Right lobe of liver (tissue), 6 donors: ENCODE measurements at regions not wholly inside any gene's neighbourhood (a gene's known extent, or its start where the extent isn't known, plus 50 kb on each side); places are given as distances from the start of the nearest gene placed in this dataset.

Source experiments
- ATAC-seq, 4 donors: fragments of 200-7000 bp; cut with Tn5 transposase; one replicate each; pipeline ENCODE4 v1.9.1; 2020; ENCODE audit warnings: mild to moderate bottlenecking in 4 of 4, moderate library complexity in 4 of 4
- DNase-seq, 3 donors: peaks; one replicate each; pipeline ENCODE4 v3.0.0-alpha.2; 2020
- H3K27ac ChIP-seq, 3 donors: fragments of 200-600 bp; one replicate each; pipeline ENCODE4 v1.8.0; 2022
- H3K27me3 ChIP-seq, 2 donors: fragments of 200-600 bp; one replicate each; pipeline ENCODE4 v1.8.0; 2022
- H3K36me3 ChIP-seq, 4 donors: fragments of 200-600 bp; sonication (generic) in 1 of 4; one replicate each; pipeline versions ENCODE4 v1.5.1 to v1.8.0; 2017 to 2022; ENCODE audit warnings: control low read depth in 1 of 4
- H3K4me1 ChIP-seq, 4 donors: fragments of 200-600 bp; sonication (generic) in 1 of 4; one replicate each; pipeline versions ENCODE4 v1.5.1 to v1.8.0; 2017 to 2022; ENCODE audit warnings: control low read depth in 1 of 4
- H3K4me3 ChIP-seq, 3 donors: fragments of 200-600 bp; one replicate each; pipeline ENCODE4 v1.8.0; 2022
- H3K9me3 ChIP-seq, 4 donors: fragments of 200-600 bp; sonication (generic) in 1 of 4; one replicate each; pipeline versions ENCODE4 v1.5.1 to v1.8.0; 2017 to 2022; ENCODE audit warnings: control low read depth in 1 of 4
- POLR2A ChIP-seq: fragments of 450-650 bp; IDR thresholded peaks from one replicate; pipeline ENCODE4 v1.6.1; 2017; ENCODE audit warnings: antibody characterized with exemption, mild to moderate bottlenecking
- WGBS: methylation state at CpG from one replicate; pipeline ENCODE4 v1.1.6; 2018; ENCODE audit warnings: low coverage, low lambda C conversion rate; ENCODE audit not compliant: insufficient coverage; ENCODE audit errors: missing lambda C conversion rate; 5-methylcytosine and 5-hydroxymethylcytosine counted together
- intact Hi-C, 2 donors: fragments of 100-400 bp; cut with DNase I; formaldehyde crosslinking; loops; one replicate each; pipeline versions ENCODE4 v1.11.2 to v1.14.1; 2022
- TF ChIP-seq, protein P1 (sequence below), 4 donors: fragments of 200-600 bp in 3 of 4; fragments of 450-650 bp in 1 of 4; IDR thresholded peaks; one replicate each; pipeline versions ENCODE4 v1.5.1 to v1.8.0; 2016 to 2022; ENCODE audit warnings: antibody characterized with exemption in 4 of 4, mild to moderate bottlenecking in 2 of 4
- donor health status: DM: no; HTN: yes; CAD: no.
- donor health status: DM: no; HTN: no; CAD: no.
- donor health status: DM: no; HTN: no; CAD: no.
- donor health status: DM: no; HTN: yes; CAD: no.
- donor health status: DM: no; HTN: yes; CAD: no.

GRCh38 chr2:193279361-193279760, 1084.6 kb upstream of the TMEFF2 start:
- no peaks in the 10 kb centered on the region for H3K9me3 ChIP-seq
- DNase-seq (no peak), ATAC-seq (no peak)
- 60% methylated on average over 2 of the region's 2 CpGs for WGBS
- no peak overlapping the region for H3K4me3 ChIP-seq
- no peak overlapping the region for H3K27ac ChIP-seq
- TF ChIP-seq POLR2A, result no peak
- TF ChIP-seq, protein P1, sequence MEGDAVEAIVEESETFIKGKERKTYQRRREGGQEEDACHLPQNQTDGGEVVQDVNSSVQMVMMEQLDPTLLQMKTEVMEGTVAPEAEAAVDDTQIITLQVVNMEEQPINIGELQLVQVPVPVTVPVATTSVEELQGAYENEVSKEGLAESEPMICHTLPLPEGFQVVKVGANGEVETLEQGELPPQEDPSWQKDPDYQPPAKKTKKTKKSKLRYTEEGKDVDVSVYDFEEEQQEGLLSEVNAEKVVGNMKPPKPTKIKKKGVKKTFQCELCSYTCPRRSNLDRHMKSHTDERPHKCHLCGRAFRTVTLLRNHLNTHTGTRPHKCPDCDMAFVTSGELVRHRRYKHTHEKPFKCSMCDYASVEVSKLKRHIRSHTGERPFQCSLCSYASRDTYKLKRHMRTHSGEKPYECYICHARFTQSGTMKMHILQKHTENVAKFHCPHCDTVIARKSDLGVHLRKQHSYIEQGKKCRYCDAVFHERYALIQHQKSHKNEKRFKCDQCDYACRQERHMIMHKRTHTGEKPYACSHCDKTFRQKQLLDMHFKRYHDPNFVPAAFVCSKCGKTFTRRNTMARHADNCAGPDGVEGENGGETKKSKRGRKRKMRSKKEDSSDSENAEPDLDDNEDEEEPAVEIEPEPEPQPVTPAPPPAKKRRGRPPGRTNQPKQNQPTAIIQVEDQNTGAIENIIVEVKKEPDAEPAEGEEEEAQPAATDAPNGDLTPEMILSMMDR (IDR thresholded peaks at IDR 0.05), result no peak
- no peaks in the 10 kb centered on the region for H3K4me1 ChIP-seq
- intact Hi-C loops, result no loop called here
- H3K36me3 ChIP-seq, result no peaks in the 10 kb centered on the region
- no peaks in the 10 kb centered on the region for H3K27me3 ChIP-seq

- Histone ChIP-seq H3K36me3 (no peaks in the 10 kb centered on the region), H3K4me3 (no peak overlapping the region), H3K27ac (no peak overlapping the region), H3K27me3 (no peaks in the 10 kb centered on the region), H3K9me3 (no peaks in the 10 kb centered on the region), H3K4me1 (no peaks in the 10 kb centered on the region)
- ATAC-seq, result no peak
- WGBS, result 77% methylated on average over 9 of the region's 11 CpGs
- intact Hi-C loops, result no loop called here
- no peak for DNase-seq
- no peak for TF ChIP-seq POLR2A
- TF ChIP-seq, protein P1 (IDR thresholded peaks at IDR 0.05), result no peak
Observed at GRCh38 chr2:193276988-193277387, 1082.3 kb upstream of the TMEFF2 start.

GRCh38 chr2:193276560-193276959, 1081.8 kb upstream of the TMEFF2 start:
- 94% methylated on average over 10 of the region's 16 CpGs for WGBS
- intact Hi-C loops, result no loop called here
- ATAC-seq (no peak), DNase-seq (peak in 1 of 3 donors; percentile 48)
- Histone ChIP-seq H3K36me3 (no peaks in the 10 kb centered on the region), H3K27me3 (no peaks in the 10 kb centered on the region), H3K9me3 (no peaks in the 10 kb centered on the region), H3K4me1 (no peaks in the 10 kb centered on the region), H3K27ac (no peak overlapping the region), H3K4me3 (no peak overlapping the region)
- TF ChIP-seq, protein P1 (IDR thresholded peaks at IDR 0.05), result no peak
- TF ChIP-seq POLR2A, result no peak

- H3K9me3 ChIP-seq, result no peaks in the 10 kb centered on the region
- no peaks in the 10 kb centered on the region for H3K27me3 ChIP-seq
- ATAC-seq, result no peak
- WGBS, result 64% methylated on average over 4 of the region's 6 CpGs
- TF ChIP-seq POLR2A, result no peak
- TF ChIP-seq, protein P1 (IDR thresholded peaks at IDR 0.05), result no peak
- DNase-seq, result no peak
- no peak overlapping the region for H3K27ac ChIP-seq
- no peaks in the 10 kb centered on the region for H3K4me1 ChIP-seq
- no peak overlapping the region for H3K4me3 ChIP-seq
- intact Hi-C loops, result no loop called here
- H3K36me3 ChIP-seq, result no peaks in the 10 kb centered on the region
Observed at GRCh38 chr2:193276069-193276468, 1081.3 kb upstream of the TMEFF2 start.

DNA sequence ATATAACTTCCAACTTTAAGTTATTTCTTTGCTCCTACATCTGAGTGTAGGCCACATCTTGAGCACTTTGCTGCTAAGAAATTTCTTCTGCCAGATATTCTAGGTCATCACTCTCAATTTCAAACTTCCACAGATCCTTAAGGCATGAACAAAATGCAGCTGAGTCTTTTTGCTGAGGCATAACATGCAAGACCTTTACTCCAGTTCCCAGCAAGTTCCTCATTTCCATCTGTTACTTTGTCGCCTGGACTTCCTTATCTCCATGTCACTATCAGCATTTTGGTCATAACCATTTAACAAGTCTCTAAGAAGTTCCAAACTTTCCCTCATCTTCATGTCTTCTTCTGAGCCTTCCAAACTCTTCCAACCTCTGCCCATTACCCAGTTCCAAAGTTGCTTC, 1077.3 kb upstream of the TMEFF2 start:
- 25% methylated on average over 1 of the region's 1 CpG for WGBS
- intact Hi-C loops, result no loop called here
- ATAC-seq (peak in 2 of 4 donors; percentile 22 to 53), DNase-seq (no peak)
- Histone ChIP-seq H3K4me1 (no peaks in the 10 kb centered on the region), H3K36me3 (no peaks in the 10 kb centered on the region), H3K4me3 (no peak overlapping the region), H3K9me3 (no peaks in the 10 kb centered on the region), H3K27me3 (no peaks in the 10 kb centered on the region), H3K27ac (no peak overlapping the region)
- TF ChIP-seq POLR2A, result no peak
- TF ChIP-seq, protein P1 (IDR thresholded peaks at IDR 0.05), result no peak
